ENCODE measurements at regions not wholly inside any gene's neighbourhood (a gene's known extent, or its start where the extent isn't known, plus 50 kb on each side); places are given as distances from the start of the nearest gene placed in this dataset.

GRCh38 chr2:12455661-12456060, 261.1 kb upstream of the TRIB2 start:
- H3K4me3 ChIP-seq = no peak overlapping the region
- no peak overlapping the region for H3K27ac ChIP-seq
- 33 to 72% (median 56%) methylated on average over 2 of the region's 2 CpGs for WGBS, 4 donors
- no peaks in the 10 kb centered on the region for H3K9me3 ChIP-seq (replicated peaks in 1 of 3)
- H3K4me1 ChIP-seq (replicated peaks in 1 of 2) = peaks cover 14 to 39% of the 10 kb centered on the region in 2 donors
- TF ChIP-seq CTCF (IDR thresholded peaks at IDR 0.05) = no peak
- no peak for TF ChIP-seq POLR2A (IDR thresholded peaks at IDR 0.05)
- DNase-seq = no peak
- H3K27me3 ChIP-seq = no peaks in the 10 kb centered on the region
- intact Hi-C loops (cut with DNase I) = no loop called here
- H3K36me3 ChIP-seq (replicated peaks in 1 of 2) = no peaks in the 10 kb centered on the region

GRCh38 chr2:12456293-12457106, 260.2 kb upstream of the TRIB2 start:
- 12 to 16% (median 14%) methylated on average over 7 of the region's 7 CpGs for WGBS, 4 donors
- no peak for TF ChIP-seq CTCF (IDR thresholded peaks at IDR 0.05)
- peak in 1 of 2 donors; percentile 38 for TF ChIP-seq POLR2A (IDR thresholded peaks at IDR 0.05)
- intact Hi-C loops (cut with DNase I) = no loop called here
- no peaks in the 10 kb centered on the region for H3K27me3 ChIP-seq
- H3K4me1 ChIP-seq (replicated peaks in 1 of 2) = peaks cover 14 to 39% of the 10 kb centered on the region in 2 donors
- H3K4me3 ChIP-seq = peak overlapping the region in 1 of 4 donors; percentile 27
- H3K27ac ChIP-seq = peak overlapping the region; percentile 54 to 90 (median 77)
- H3K36me3 ChIP-seq (replicated peaks in 1 of 2) = no peaks in the 10 kb centered on the region
- peak; percentile 88 to 99 (median 97) for DNase-seq
- H3K9me3 ChIP-seq (replicated peaks in 1 of 3) = no peaks in the 10 kb centered on the region

- Histone ChIP-seq H3K9me3 (replicated peaks in 1 of 3) (no peaks in the 10 kb centered on the region), H3K4me3 (no peak overlapping the region), H3K36me3 (replicated peaks in 1 of 2) (no peaks in the 10 kb centered on the region), H3K27me3 (no peaks in the 10 kb centered on the region), H3K27ac (no peak overlapping the region), H3K4me1 (replicated peaks in 1 of 2) (peaks cover 14 to 27% of the 10 kb centered on the region in 2 donors)
- TF ChIP-seq POLR2A (IDR thresholded peaks at IDR 0.05) = no peak
- no peak for TF ChIP-seq CTCF (IDR thresholded peaks at IDR 0.05)
- WGBS, 4 donors = 87 to 89% (median 89%) methylated on average over 3 of the region's 3 CpGs
- no peak for DNase-seq
- intact Hi-C loops (cut with DNase I) = no loop called here
Measured at GRCh38 chr2:12457831-12458230, 258.9 kb upstream of the TRIB2 start.

- WGBS, 4 donors = 73 to 79% (median 76%) methylated on average over 5 of the region's 5 CpGs
- H3K27me3 ChIP-seq = no peaks in the 10 kb centered on the region
- H3K27ac ChIP-seq = no peak overlapping the region
- intact Hi-C loops (cut with DNase I) = no loop called here
- H3K4me1 ChIP-seq (replicated peaks in 1 of 2) = peaks cover 8 to 14% of the 10 kb centered on the region in 2 donors
- no peaks in the 10 kb centered on the region for H3K36me3 ChIP-seq (replicated peaks in 1 of 2)
- no peak for DNase-seq
- H3K9me3 ChIP-seq (replicated peaks in 1 of 3) = no peaks in the 10 kb centered on the region
- H3K4me3 ChIP-seq = no peak overlapping the region
- TF ChIP-seq CTCF (IDR thresholded peaks at IDR 0.05) (no peak), POLR2A (IDR thresholded peaks at IDR 0.05) (no peak)
Measured at GRCh38 chr2:12463189-12463588, 253.5 kb upstream of the TRIB2 start.
